Hepatocyte (in vitro differentiated cells): ENCODE measurements at regions not wholly inside any gene's neighbourhood (a gene's known extent, or its start where the extent isn't known, plus 50 kb on each side); places are given as distances from the start of the nearest gene placed in this dataset.

ENCODE experiments used
- DNase-seq: peaks from one replicate; pipeline ENCODE4 v3.0.0-alpha.2; 2016; ENCODE audit warnings: low spot score
- H2AFZ ChIP-seq: fragments of 200-600 bp; sonication (generic); 2 replicates; pipeline ENCODE4 v1.6.0; 2016; ENCODE audit warnings: antibody characterized with exemption, mild to moderate bottlenecking
- H3K27ac ChIP-seq: fragments of 200-600 bp; sonication (generic); 2 replicates; pipeline ENCODE4 v1.5.1; 2016; ENCODE audit warnings: mild to moderate bottlenecking
- H3K27me3 ChIP-seq: fragments of 200-600 bp; sonication (generic); 2 replicates; pipeline ENCODE4 v1.6.1; 2016
- H3K36me3 ChIP-seq: fragments of 200-600 bp; sonication (generic); replicated peaks from 2 replicates; pipeline ENCODE4 v1.5.1; 2016; ENCODE audit warnings: low read depth; ENCODE audit not compliant: insufficient read depth
- H3K4me1 ChIP-seq: fragments of 200-600 bp; sonication (generic); 2 replicates; pipeline ENCODE4 v1.5.1; 2016; ENCODE audit warnings: mild to moderate bottlenecking, moderate library complexity; ENCODE audit not compliant: insufficient read depth
- H3K4me2 ChIP-seq: fragments of 200-600 bp; sonication (generic); 2 replicates; pipeline ENCODE4 v1.6.0; 2016
- H3K4me3 ChIP-seq: fragments of 200-600 bp; sonication (generic); 2 replicates; pipeline ENCODE4 v1.5.1; 2016; ENCODE audit warnings: mild to moderate bottlenecking
- H3K79me2 ChIP-seq: fragments of 200-600 bp; sonication (generic); 2 replicates; pipeline ENCODE4 v1.6.0; 2017; ENCODE audit warnings: mild to moderate bottlenecking
- H3K9me2 ChIP-seq: fragments of 200-600 bp; sonication (generic); replicated peaks from 2 replicates; pipeline ENCODE4 v1.6.0; 2017; ENCODE audit warnings: mild to moderate bottlenecking; ENCODE audit not compliant: insufficient read depth
- H3K9me3 ChIP-seq: fragments of 200-600 bp; sonication (generic); 2 replicates; pipeline ENCODE4 v1.5.1; 2016; ENCODE audit warnings: low read depth, mild to moderate bottlenecking
- H4K20me1 ChIP-seq: fragments of 200-600 bp; sonication (generic); 2 replicates; pipeline ENCODE4 v1.6.0; 2016; ENCODE audit warnings: mild to moderate bottlenecking; ENCODE audit not compliant: insufficient read depth, poor library complexity, severe bottlenecking
- CTCF ChIP-seq: fragments of 200-600 bp; sonication (generic); IDR thresholded peaks from 2 replicates; pipeline ENCODE4 v1.5.1; 2016; ENCODE audit warnings: antibody characterized with exemption, mild to moderate bottlenecking; ENCODE audit not compliant: poor library complexity
- EZH2 ChIP-seq: fragments of 200-600 bp; sonication (generic); IDR thresholded peaks from 2 replicates; pipeline ENCODE4 v1.6.1; 2016; ENCODE audit warnings: antibody characterized with exemption, mild to moderate bottlenecking, borderline replicate concordance
- EZH2phosphoT487 ChIP-seq: fragments of 200-600 bp; sonication (generic); IDR thresholded peaks from one replicate; pipeline ENCODE4 v1.6.1; 2018; ENCODE audit warnings: antibody characterized with exemption, mild to moderate bottlenecking, low read depth, moderate library complexity; ENCODE audit not compliant: unreplicated experiment, severe bottlenecking
- WGBS: methylation state at CpG from one replicate; pipeline ENCODE4 v1.1.6; 2016; ENCODE audit warnings: low lambda C conversion rate; ENCODE audit errors: missing lambda C conversion rate; 5-methylcytosine and 5-hydroxymethylcytosine counted together

DNA sequence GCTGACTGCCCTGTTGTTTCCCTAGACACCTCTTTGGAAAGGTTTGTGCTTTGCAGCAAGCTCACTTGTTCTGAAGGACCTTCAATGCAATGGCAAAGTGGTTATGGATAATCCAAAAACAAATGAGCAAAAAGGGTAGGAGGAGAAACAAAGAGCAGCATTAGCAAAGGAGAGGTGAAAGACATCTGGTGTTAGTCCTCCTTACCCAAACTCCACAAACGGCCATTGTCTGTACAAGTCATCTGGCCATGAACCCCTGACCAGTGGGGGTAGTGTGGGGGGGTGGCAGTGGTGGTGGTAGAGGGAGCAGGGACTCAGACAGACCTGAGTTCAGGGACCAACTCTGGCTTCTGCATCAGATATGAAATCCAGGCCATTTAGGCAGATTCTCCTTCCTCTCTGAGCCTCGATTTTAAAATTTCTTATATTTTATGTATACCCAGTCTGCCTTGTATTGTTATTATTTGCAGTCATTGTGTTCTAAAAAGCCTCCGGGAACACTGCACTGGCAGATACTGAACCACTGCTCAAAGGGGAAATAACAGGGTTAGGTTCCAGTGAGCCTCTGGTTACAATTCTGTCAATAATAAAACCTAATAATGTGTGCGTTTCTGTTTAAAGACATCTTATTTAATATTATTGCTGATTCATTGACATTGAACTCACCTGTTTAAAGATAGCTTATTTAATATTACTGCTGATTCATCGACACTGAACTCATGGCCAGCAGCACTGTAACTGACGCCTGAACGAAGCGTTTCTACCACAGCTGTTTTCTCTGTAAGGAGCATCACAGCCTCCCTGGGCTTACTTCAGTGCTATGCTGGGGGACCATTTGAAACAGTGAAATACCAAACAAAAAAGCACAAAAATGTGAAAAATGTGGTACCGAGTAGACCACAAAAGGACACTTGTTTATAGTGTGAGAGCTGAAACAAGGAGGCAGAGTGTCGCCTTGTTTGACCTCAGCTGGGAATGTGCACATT lies 156.0 kb downstream of the SEC61B start:
- TF ChIP-seq EZH2phosphoT487 (no peak), CTCF (no peak), EZH2 (no peak)
- H4K20me1 ChIP-seq, result no peaks in the 10 kb centered on the region
- DNase-seq, result no peak
- H3K4me1 ChIP-seq, result no peaks in the 10 kb centered on the region
- H3K79me2 ChIP-seq, result no peaks in the 10 kb centered on the region
- H3K9me3 ChIP-seq, result no peaks in the 10 kb centered on the region
- H2AFZ ChIP-seq, result no peak overlapping the region
- WGBS, result 61% methylated on average over 10 of the region's 10 CpGs
- no peaks in the 10 kb centered on the region for H3K27me3 ChIP-seq
- H3K36me3 ChIP-seq, result no peaks in the 10 kb centered on the region
- no peaks in the 10 kb centered on the region for H3K9me2 ChIP-seq
- H3K27ac ChIP-seq, result no peak overlapping the region
- H3K4me3 ChIP-seq, result no peak overlapping the region
- H3K4me2 ChIP-seq, result no peak overlapping the region

DNA sequence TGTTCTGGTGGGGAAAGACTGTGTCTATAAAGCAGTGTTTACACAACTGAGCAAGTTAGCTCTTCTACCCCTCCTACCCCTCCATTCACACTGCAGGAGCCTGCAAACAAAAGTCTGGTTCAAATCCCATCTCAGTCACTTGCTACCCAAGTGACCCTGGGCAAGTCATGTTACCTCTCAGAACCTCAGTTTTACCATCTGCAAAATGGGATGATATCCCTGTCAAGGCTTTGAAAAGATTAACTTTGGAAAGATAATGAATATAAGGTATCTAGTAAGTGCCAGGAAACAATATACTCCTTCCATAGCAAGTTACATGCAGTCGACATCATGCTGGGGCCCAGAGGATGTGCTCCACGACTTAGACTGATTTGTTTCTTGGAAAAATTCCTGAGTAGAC lies 161.5 kb downstream of the SEC61B start:
- no peaks in the 10 kb centered on the region for H4K20me1 ChIP-seq
- H2AFZ ChIP-seq, result no peak overlapping the region
- no peaks in the 10 kb centered on the region for H3K9me2 ChIP-seq
- H3K9me3 ChIP-seq, result no peaks in the 10 kb centered on the region
- 36% methylated on average over 2 of the region's 2 CpGs for WGBS
- H3K79me2 ChIP-seq, result no peaks in the 10 kb centered on the region
- no peaks in the 10 kb centered on the region for H3K36me3 ChIP-seq
- H3K27ac ChIP-seq, result no peak overlapping the region
- H3K4me3 ChIP-seq, result no peak overlapping the region
- TF ChIP-seq EZH2phosphoT487 (no peak), CTCF (no peak), EZH2 (no peak)
- DNase-seq, result no peak
- no peaks in the 10 kb centered on the region for H3K4me1 ChIP-seq
- no peaks in the 10 kb centered on the region for H3K27me3 ChIP-seq
- H3K4me2 ChIP-seq, result no peak overlapping the region

DNA sequence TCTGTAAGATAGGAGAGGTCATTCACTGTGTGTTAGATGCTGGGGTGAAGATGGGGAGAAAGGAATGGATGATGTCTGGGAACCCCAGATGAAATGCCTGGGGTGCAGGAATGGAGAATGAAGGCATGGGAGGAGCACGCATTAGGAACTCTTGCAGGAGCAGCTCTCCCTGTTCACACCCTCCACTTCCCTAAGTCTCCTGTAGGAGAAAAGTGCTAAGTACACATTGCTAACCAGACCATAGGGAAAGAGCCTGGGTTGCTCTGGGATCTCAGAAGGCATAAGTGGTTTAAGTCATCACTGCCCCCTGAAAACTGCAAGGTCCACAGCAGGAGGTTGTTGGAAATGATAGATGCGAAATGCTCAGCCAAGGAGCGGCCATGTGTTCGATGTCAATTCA lies 163.1 kb downstream of the SEC61B start:
- Histone ChIP-seq H3K4me2 (no peak overlapping the region), H3K36me3 (no peaks in the 10 kb centered on the region), H3K79me2 (no peaks in the 10 kb centered on the region), H3K9me3 (no peaks in the 10 kb centered on the region), H3K27me3 (no peaks in the 10 kb centered on the region), H3K4me3 (no peak overlapping the region), H2AFZ (no peak overlapping the region), H3K9me2 (no peaks in the 10 kb centered on the region), H3K27ac (no peak overlapping the region), H4K20me1 (no peaks in the 10 kb centered on the region), H3K4me1 (no peaks in the 10 kb centered on the region)
- WGBS, result 97% methylated on average over 4 of the region's 4 CpGs
- TF ChIP-seq CTCF (no peak), EZH2phosphoT487 (no peak), EZH2 (no peak)
- DNase-seq, result no peak
